HCT116 (cell line): ENCODE measurements at regions not wholly inside any gene's neighbourhood (a gene's known extent, or its start where the extent isn't known, plus 50 kb on each side); places are given as distances from the start of the nearest gene placed in this dataset.
"Not testable (repeated sequence)": the region's sequence is repeated elsewhere in the genome, so short reads cannot be mapped to it uniquely, and the experiment has no call there.

Experiments
- ATAC-seq: fragments of 200-7000 bp; cut with Tn5 transposase; 2 replicates; pipeline ENCODE4 v1.9.1; 2020; ENCODE audit warnings: mild to moderate bottlenecking, moderate library complexity
- BruUV-seq: library from RNA; stranded (reverse); fragments of 400-500 nt; replicated peaks from 2 replicates; lab custom pipeline; 2021; lab: Mats Ljungman, UMichigan
- CTCF ChIA-PET: fragments of 300-600 bp; sonication (Branson Sonifier 250); formaldehyde crosslinking; loops from one replicate; lab custom pipeline; 2021; ENCODE audit warnings: antibody characterized with exemption; lab: Charles Lee
- POLR2A ChIA-PET: fragments of 300-600, 350-600 bp; sonication (Branson Sonifier 250); formaldehyde crosslinking; loops from one replicate; lab custom pipeline; 2021; ENCODE audit warnings: antibody characterized with exemption; lab: Charles Lee
- RAD21 ChIA-PET, 2 experiments: fragments of 300-600 bp; sonication (Branson Sonifier 250); formaldehyde crosslinking; loops; one replicate each; lab custom pipeline; 2023; ENCODE audit warnings: low total read pairs in 2 of 2; ENCODE audit not compliant: uncharacterized antibody in 2 of 2, unreplicated experiment in 2 of 2, low non-redundant PET in 1 of 2; lab: Charles Lee
- DNase-seq: peaks from one replicate; pipeline ENCODE4 v3.0.0-alpha.2; 2010; ENCODE audit warnings: low read depth, low spot score
- H2AFZ ChIP-seq: fragments of 200-600 bp; shearing (Covaris generic), sonication (generic); 2 replicates; pipeline ENCODE4 v1.6.1; 2017; ENCODE audit warnings: low read depth, mixed run types, mixed read lengths, antibody characterized with exemption, low read length; ENCODE audit not compliant: poor library complexity, severe bottlenecking
- H3K27ac ChIP-seq: 2 replicates; pipeline ENCODE4 v1.5.1; 2012; ENCODE audit warnings: low read depth, low read length
- H3K27me3 ChIP-seq: fragments of 200-600 bp; sonication (generic); 2 replicates; pipeline ENCODE4 v1.6.1; 2016; ENCODE audit warnings: mixed run types, low read length, mixed read lengths; ENCODE audit not compliant: insufficient read depth
- H3K36me3 ChIP-seq, 2 experiments: fragments of 200-500 bp in 1 of 2; fragments of 200-600 bp in 1 of 2; sonication (Bioruptor generic) in 1 of 2; sonication (generic) in 1 of 2; 2 replicates each; pipeline versions ENCODE4 v1.5.1 to v1.6.1; 2014 to 2016; ENCODE audit warnings: low read length in 2 of 2, inconsistent platforms in 1 of 2, mixed read lengths in 1 of 2, mixed run types in 1 of 2; ENCODE audit not compliant: insufficient read depth in 2 of 2, control insufficient read depth in 1 of 2
- H3K4me1 ChIP-seq, 2 experiments: fragments of 200-600 bp in 1 of 2; sonication (generic) in 1 of 2; 2 replicates each; pipeline versions ENCODE4 v1.5.1 to v1.6.1; 2012 to 2017; ENCODE audit warnings: low read length in 2 of 2, inconsistent platforms in 1 of 2, mild to moderate bottlenecking in 1 of 2, mixed read lengths in 1 of 2, mixed run types in 1 of 2, moderate library complexity in 1 of 2; ENCODE audit not compliant: insufficient read depth in 2 of 2, control insufficient read depth in 1 of 2
- H3K4me2 ChIP-seq: fragments of 200-600 bp; sonication (generic); 2 replicates; pipeline ENCODE4 v1.6.1; 2017; ENCODE audit warnings: mixed run types, low read length, mixed read lengths
- H3K4me3 ChIP-seq, 2 experiments: fragments of 200-600 bp in 1 of 2; sonication (generic) in 1 of 2; replicated peaks in 1 of 2; 2 replicates each; pipeline ENCODE4 v1.5.1; 2011 to 2016; ENCODE audit warnings: low read length in 2 of 2, control low read depth in 1 of 2, low read depth in 1 of 2, mild to moderate bottlenecking in 1 of 2, mixed read lengths in 1 of 2, mixed run types in 1 of 2
- H3K79me2 ChIP-seq: fragments of 200-600 bp; sonication (generic); 2 replicates; pipeline ENCODE4 v1.6.1; 2017; ENCODE audit warnings: mild to moderate bottlenecking, mixed run types, low read length, moderate library complexity, mixed read lengths; ENCODE audit not compliant: insufficient read depth
- H3K9ac ChIP-seq: fragments of 200-600 bp; sonication (generic); 2 replicates; pipeline ENCODE4 v1.6.1; 2016; ENCODE audit warnings: low read length, mixed read lengths
- H3K9me2 ChIP-seq: fragments of 200-600 bp; sonication (generic), shearing (Covaris generic); 2 replicates; pipeline ENCODE4 v1.6.1; 2017; ENCODE audit warnings: mixed run types, mild to moderate bottlenecking, moderate library complexity; ENCODE audit not compliant: insufficient read depth
- H3K9me3 ChIP-seq, 2 experiments: fragments of 200-500 bp in 1 of 2; fragments of 200-600 bp in 1 of 2; sonication (Bioruptor generic) in 1 of 2; sonication (generic) in 1 of 2; 2 replicates each; pipeline ENCODE4 v1.6.1; 2014 to 2017; ENCODE audit warnings: low read length in 2 of 2, mixed read lengths in 2 of 2, inconsistent platforms in 1 of 2, low read depth in 1 of 2, mild to moderate bottlenecking in 1 of 2, mixed run types in 1 of 2, moderate library complexity in 1 of 2; ENCODE audit not compliant: control insufficient read depth in 1 of 2, insufficient read depth in 1 of 2
- H4K20me1 ChIP-seq: fragments of 200-600 bp; sonication (generic), shearing (Covaris generic); 2 replicates; pipeline ENCODE4 v1.6.1; 2017; ENCODE audit warnings: mixed run types, mild to moderate bottlenecking, moderate library complexity; ENCODE audit not compliant: insufficient read depth
- ATF3 ChIP-seq: IDR thresholded peaks from 2 replicates; pipeline ENCODE4 v1.6.1; 2012
- CBX3 ChIP-seq: IDR thresholded peaks from 2 replicates; pipeline ENCODE4 v1.6.1; 2012; ENCODE audit warnings: low read depth
- CEBPB ChIP-seq: IDR thresholded peaks from 2 replicates; pipeline ENCODE4 v1.6.1; 2012; ENCODE audit warnings: low read depth
- EGR1 ChIP-seq: IDR thresholded peaks from 2 replicates; pipeline ENCODE4 v1.6.1; 2012; ENCODE audit warnings: low read depth
- ELF1 ChIP-seq: IDR thresholded peaks from 2 replicates; pipeline ENCODE4 v1.6.1; 2012; ENCODE audit warnings: low read depth, borderline replicate concordance
- EZH2 ChIP-seq: fragments of 200-600 bp; sonication (generic); IDR thresholded peaks from 2 replicates; pipeline ENCODE4 v1.6.1; 2017; ENCODE audit warnings: antibody characterized with exemption, mixed run types
- EZH2phosphoT487 ChIP-seq: fragments of 200-600 bp; IDR thresholded peaks from 2 replicates; pipeline ENCODE4 v1.6.1; 2018; ENCODE audit warnings: antibody characterized with exemption, borderline replicate concordance
- FOSL1 ChIP-seq: IDR thresholded peaks from 2 replicates; pipeline ENCODE4 v1.6.1; 2012; ENCODE audit warnings: low read depth
- JUND ChIP-seq: IDR thresholded peaks from 2 replicates; pipeline ENCODE4 v1.6.1; 2012
- POLR2AphosphoS5 ChIP-seq: IDR thresholded peaks from 2 replicates; pipeline ENCODE4 v1.6.1; 2011; ENCODE audit warnings: mild to moderate bottlenecking, low read depth, low read length, moderate library complexity
- REST ChIP-seq: IDR thresholded peaks from 2 replicates; pipeline ENCODE4 v1.6.1; 2012; ENCODE audit warnings: low read depth
- SIN3A ChIP-seq: IDR thresholded peaks from 2 replicates; pipeline ENCODE4 v1.6.1; 2012; ENCODE audit warnings: low read depth
- SRF ChIP-seq: IDR thresholded peaks from 2 replicates; pipeline ENCODE4 v1.6.1; 2012; ENCODE audit warnings: low read depth
- YY1 ChIP-seq: IDR thresholded peaks from 2 replicates; pipeline ENCODE4 v1.6.1; 2011; ENCODE audit warnings: low read length, low read depth, moderate library complexity, mild to moderate bottlenecking; ENCODE audit not compliant: insufficient replicate concordance; ENCODE audit errors: extremely low read depth
- ZFX ChIP-seq: fragments of 450-650 bp; IDR thresholded peaks from 2 replicates; pipeline ENCODE4 v1.6.1; 2017
- ZNF274 ChIP-seq: fragments of 200-500 bp; sonication (Bioruptor generic); IDR thresholded peaks from 2 replicates; pipeline ENCODE4 v1.6.1; 2014; ENCODE audit warnings: mild to moderate bottlenecking, low read depth, low read length, inconsistent platforms
- intact Hi-C: fragments of 100-400 bp; cut with micrococcal nuclease; formaldehyde crosslinking; loops from 2 replicates; pipeline ENCODE4 v1.10.0; 2022

- no peak for TF ChIP-seq ATF3
- no peak for TF ChIP-seq SIN3A
These were observed 392.5 kb downstream of the ZNF674 start (continued) for GRCh38 chrX:46152756-46153155.

- DNase-seq, H3K79me2 ChIP-seq, H3K9me2 ChIP-seq, H3K9me3 ChIP-seq, POLR2A ChIA-PET, H2AFZ ChIP-seq, H4K20me1 ChIP-seq, ATAC-seq, H3K27ac ChIP-seq, CTCF ChIA-PET, RAD21 ChIA-PET, H3K9ac ChIP-seq, H3K27me3 ChIP-seq, H3K4me1 ChIP-seq, H3K4me2 ChIP-seq, H3K36me3 ChIP-seq, BruUV-seq, H3K4me3 ChIP-seq, intact Hi-C loops: not testable (repeated sequence)
These were observed 393.9 kb downstream of the ZNF674 start for GRCh38 chrX:46151332-46151731.

GRCh38 chrX:46144566-46144965 lies 400.7 kb downstream of the ZNF674 start:
- Histone ChIP-seq H3K4me2 (no peak overlapping the region), H3K27ac (no peak overlapping the region), H3K9ac (no peak overlapping the region), H4K20me1 (no peaks in the 10 kb centered on the region), H3K4me1 (no peaks in the 10 kb centered on the region), H3K9me2 (no peaks in the 10 kb centered on the region), H2AFZ (no peak overlapping the region), H3K36me3 (no peaks in the 10 kb centered on the region), H3K79me2 (no peaks in the 10 kb centered on the region), H3K9me3 (no peaks in the 10 kb centered on the region), H3K27me3 (no peaks in the 10 kb centered on the region), H3K4me3 (no peak overlapping the region)
- RAD21 ChIA-PET, result no interaction called here
- BruUV-seq, result no TSS peak
- CTCF ChIA-PET, result no interaction called here
- intact Hi-C loops, result no loop called here
- DNase-seq (no peak), ATAC-seq (no peak)
- POLR2A ChIA-PET, result no interaction called here
- TF ChIP-seq POLR2AphosphoS5, result no peak
- no peak for TF ChIP-seq SIN3A
- no peak for TF ChIP-seq ZNF274
- no peak for TF ChIP-seq FOSL1
- TF ChIP-seq CBX3, result no peak
- TF ChIP-seq EGR1, result no peak
- TF ChIP-seq YY1, result no peak
- no peak for TF ChIP-seq EZH2phosphoT487
- TF ChIP-seq EZH2, result no peak
- no peak for TF ChIP-seq ATF3
- TF ChIP-seq ELF1, result no peak
- TF ChIP-seq ZFX, result no peak
- no peak for TF ChIP-seq SRF
- TF ChIP-seq REST, result no peak
- no peak for TF ChIP-seq JUND
- TF ChIP-seq CEBPB, result no peak
